ENCODE measurements at regions not wholly inside any gene's neighbourhood (a gene's known extent, or its start where the extent isn't known, plus 50 kb on each side); places are given as distances from the start of the nearest gene placed in this dataset.
"Not testable (repeated sequence)": the region's sequence is repeated elsewhere in the genome, so short reads cannot be mapped to it uniquely, and the experiment has no call there.

- no peak for DNase-seq
Observed at GRCh38 chr1:88609051-88609450, 75.0 kb upstream of the PKN2 start.

- DNase-seq = no peak
Observed at GRCh38 chr1:88610687-88611086, 73.4 kb upstream of the PKN2 start.

DNA sequence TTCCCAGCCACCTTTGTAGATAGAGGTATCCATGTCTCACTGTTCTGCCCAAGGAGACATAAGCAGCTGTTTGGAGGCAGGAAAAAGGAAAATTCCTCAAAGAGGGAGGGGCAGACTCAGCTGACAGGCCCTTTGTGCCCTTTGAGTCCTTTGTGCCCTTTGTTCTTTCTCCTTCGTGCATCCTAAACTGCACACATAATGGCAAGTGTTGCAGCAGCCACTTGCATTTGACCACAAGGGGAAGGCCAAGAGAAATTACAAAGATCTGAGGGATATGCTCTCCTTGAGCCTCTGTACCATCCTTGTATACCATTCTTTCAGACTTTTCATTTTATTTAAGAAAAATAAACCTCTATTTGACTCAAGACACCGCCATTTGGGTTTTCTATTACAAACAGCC is 71.8 kb upstream of the PKN2 start:
- no peak for DNase-seq

GRCh38 chr1:88612773-88613172 is 71.3 kb upstream of the PKN2 start:
- no peak for DNase-seq

DNA sequence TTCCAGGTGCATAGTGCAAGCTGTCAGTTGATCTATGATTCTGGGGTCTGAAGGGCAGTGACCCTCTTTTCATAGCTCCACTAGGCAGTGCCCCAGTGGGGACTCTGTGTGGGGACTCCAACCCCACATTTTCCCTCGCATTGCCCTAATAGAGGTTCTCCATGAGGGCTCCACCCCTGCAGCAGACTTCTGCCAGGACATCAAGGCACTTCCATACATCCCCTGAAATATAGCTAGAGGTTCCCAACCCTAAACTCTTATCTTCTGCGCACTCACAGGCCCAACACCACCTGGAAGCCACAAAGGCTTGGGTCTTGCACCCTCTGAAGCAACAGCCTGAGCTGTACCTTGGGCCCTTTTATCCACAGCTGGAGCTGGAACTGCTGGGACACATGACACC is 65.7 kb upstream of the PKN2 start:
- no peak for DNase-seq

GRCh38 chr1:88623101-88623500 is 61.0 kb upstream of the PKN2 start:
- not testable (repeated sequence) for DNase-seq

All from stimulated activated CD4-positive, alpha-beta T cell treated with anti-CD3 and anti-CD28 coated beads, Interleukin-4, amount 100 ng/mL, for 24 hours (primary cell).